ENCODE measurements at regions not wholly inside any gene's neighbourhood (a gene's known extent, or its start where the extent isn't known, plus 50 kb on each side); places are given as distances from the start of the nearest gene placed in this dataset.

- ATAC-seq = no peak
- no peak for DNase-seq (ENCODE audit: missing footprints)
- intact Hi-C loops (cut with DNase I) = no loop called here
Observed at GRCh38 chr12:15033029-15033428, 60.2 kb downstream of the PDE6H start.

DNA sequence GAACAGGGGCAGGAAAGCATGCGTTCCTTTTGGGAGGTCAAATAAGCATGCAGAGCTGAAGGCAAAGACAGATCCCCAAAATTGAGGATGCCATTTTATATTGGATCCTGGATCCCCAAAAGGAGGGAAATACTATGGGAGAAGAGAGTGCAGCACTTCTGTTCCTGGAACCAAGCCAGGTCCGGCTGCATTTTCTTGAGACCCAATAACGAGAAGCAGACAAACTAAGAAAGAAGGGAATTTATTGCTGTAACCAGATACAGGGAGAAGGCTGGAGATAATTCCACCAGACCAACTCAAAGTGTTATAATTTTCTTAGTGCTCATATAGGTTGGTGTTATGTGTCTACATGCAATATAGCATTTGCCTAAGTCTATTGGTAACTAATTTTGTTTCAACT is 60.8 kb downstream of the PDE6H start:
- no peak for DNase-seq (ENCODE audit: missing footprints)
- intact Hi-C loops (cut with DNase I) = no loop called here
- ATAC-seq = no peak

GRCh38 chr12:15035185-15035584 is 62.3 kb downstream of the PDE6H start:
- DNase-seq (ENCODE audit: missing footprints) = no peak
- intact Hi-C loops (cut with DNase I) = no loop called here
- ATAC-seq = no peak

DNA sequence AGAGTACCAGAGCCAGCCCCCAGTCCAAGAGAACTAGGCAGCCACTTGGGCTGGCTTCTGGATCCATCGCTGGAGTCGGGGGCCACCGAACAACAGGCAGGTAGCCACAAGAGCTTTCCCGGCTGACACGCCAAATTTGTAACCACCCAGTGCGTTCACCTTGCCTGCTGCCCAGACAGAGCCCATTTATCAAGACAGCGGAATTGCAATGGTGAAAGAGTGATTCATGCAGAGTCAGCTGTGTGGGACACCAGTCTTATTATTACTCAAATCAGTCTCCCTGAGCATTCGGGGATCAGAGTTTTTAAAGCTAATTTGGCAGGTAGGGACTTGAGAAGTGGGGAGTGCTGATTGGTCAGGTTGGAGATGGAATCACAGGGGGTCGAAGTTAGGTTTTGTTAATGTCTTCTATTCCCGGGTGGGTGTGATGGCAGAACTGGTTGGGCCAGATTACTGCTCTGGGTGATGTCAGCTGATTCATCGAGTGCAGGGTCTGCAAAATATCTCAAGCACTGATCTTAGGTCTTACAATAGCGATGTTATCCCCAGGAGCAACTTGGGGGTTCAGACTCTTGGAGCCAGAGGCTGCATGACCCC is 64.3 kb downstream of the PDE6H start:
- ATAC-seq = no peak
- intact Hi-C loops (cut with DNase I) = no loop called here

GRCh38 chr12:15038137-15038536 is 65.3 kb downstream of the PDE6H start:
- ATAC-seq (peak; percentile 42), DNase-seq (ENCODE audit: missing footprints) (no peak)
- intact Hi-C loops (cut with DNase I) = no loop called here

More for the DNA sequence above, 64.3 kb downstream of the PDE6H start:
- DNase-seq (ENCODE audit: missing footprints) = no peak

DNA sequence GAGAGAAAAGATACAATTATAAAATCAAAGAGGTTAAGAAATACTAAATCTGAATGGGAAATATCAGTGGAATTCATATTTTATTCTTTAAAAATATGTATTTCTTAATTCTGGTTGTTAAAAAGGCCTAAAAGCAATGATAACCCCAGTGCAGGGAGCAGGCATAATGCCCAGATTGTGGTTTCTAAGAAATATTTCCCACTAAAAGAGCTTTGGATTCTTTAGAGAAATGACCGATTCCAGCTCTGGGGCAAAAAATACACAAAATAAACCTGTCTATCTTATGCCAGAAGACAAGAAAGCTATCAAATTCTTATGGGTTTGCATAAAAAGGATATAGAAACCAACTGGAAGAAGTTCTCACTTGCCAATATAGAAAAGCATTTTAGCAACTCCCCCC is 71.6 kb downstream of the PDE6H start:
- no peak for ATAC-seq
- DNase-seq (ENCODE audit: missing footprints) = no peak
- intact Hi-C loops (cut with DNase I) = no loop called here

- intact Hi-C loops (cut with DNase I) = no loop called here
- peak; percentile 31 for ATAC-seq
- no peak for DNase-seq (ENCODE audit: missing footprints)
Observed at GRCh38 chr12:15045451-15045850, 72.6 kb downstream of the PDE6H start.

DNA sequence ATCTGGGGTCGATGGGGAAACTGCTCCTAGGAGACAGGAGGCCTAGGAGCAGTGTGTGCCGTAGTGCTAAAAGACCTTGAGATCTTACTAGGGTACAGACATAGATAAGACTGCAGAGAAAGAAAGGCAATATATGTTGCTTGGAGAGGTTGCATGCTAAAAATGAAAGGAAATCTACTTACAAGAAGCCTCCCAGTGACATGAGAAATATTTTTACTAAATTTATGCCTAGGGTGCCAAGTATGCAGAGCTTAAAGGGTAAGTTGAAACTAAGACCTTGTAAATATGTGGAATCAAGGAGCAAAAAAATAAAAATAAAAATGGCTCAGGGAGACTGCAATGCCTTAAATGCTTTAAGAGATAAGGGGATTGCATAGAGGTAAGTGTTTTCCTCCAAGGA is 74.8 kb downstream of the PDE6H start:
- intact Hi-C loops (cut with DNase I) = no loop called here
- no peak for ATAC-seq
- DNase-seq (ENCODE audit: missing footprints) = no peak

DNA sequence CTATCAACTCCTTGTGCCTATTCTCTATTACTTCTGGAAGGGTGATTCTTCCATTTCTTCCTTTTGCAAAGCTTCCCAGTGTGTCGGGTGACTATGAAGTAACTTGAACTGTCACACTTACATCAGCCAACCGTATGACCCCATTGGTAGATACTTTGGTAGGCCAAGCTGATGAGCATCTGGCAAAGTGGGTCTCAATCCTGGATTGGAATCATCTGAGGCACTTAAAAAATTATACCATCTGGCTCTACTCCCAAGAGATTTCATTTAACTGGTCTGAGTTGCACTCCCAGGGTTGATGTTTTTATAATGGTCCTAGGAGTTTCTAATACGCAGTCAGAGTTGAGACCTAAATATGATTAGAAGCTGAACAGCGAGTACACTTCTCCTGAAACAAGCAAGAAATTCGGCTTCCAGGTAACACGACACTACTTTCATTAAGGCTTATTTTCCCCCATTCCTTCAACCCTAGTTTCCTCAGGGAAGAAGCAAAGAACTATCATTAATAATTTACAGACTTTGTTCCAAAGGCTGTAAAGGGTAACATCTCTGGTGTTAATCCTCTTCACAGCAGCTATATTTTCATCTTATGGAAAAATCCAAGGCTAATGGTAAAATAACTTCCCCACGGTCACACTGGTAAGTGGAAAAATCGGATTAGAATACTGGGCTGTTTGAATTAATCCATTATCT is 76.8 kb downstream of the PDE6H start:
- no peak for DNase-seq (ENCODE audit: missing footprints)

DNA sequence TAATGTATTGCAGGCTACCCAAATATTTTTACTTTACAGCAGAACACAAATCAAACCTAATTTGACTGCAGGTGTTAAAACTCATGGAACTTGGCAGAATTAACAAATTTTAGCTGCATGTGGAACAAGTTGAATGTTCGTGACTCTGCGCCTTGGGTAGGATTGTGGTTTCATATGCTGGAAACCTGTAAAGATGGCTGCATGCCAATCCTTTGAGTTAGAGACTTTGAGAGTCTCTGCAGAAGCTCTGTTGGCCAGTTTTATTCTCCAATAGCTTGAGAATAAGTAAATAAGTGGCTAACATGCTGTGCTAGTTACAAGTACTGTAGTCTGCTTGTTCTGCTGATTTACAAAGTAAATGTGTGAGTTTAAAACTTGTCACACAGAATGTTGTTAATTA is 77.8 kb downstream of the PDE6H start:
- no peak for ATAC-seq

More for the DNA sequence above, 76.8 kb downstream of the PDE6H start:
- ATAC-seq = no peak
- intact Hi-C loops (cut with DNase I) = no loop called here

DNA sequence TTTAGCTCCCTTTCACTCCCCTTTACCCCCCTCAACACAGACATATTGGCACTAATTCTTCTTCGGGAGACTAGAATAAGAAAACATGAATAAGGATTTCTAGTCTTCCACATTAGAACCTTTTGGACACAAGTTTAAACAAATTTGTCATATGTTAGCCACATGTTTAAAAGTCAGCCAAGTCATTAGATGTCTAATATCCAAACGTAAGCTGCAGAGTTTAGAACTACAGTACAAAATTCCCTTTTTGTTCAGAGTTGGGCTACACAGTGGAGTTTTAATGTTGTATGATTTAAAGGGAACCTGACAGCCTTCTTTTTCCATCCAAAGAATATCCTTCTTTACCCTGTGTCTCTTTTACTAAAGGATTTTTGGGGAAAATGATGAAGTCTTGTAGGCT is 79.8 kb downstream of the PDE6H start:
- ATAC-seq = no peak
- intact Hi-C loops (cut with DNase I) = no loop called here

More for the DNA sequence above, 77.8 kb downstream of the PDE6H start:
- intact Hi-C loops (cut with DNase I) = no loop called here
- no peak for DNase-seq (ENCODE audit: missing footprints)

DNA sequence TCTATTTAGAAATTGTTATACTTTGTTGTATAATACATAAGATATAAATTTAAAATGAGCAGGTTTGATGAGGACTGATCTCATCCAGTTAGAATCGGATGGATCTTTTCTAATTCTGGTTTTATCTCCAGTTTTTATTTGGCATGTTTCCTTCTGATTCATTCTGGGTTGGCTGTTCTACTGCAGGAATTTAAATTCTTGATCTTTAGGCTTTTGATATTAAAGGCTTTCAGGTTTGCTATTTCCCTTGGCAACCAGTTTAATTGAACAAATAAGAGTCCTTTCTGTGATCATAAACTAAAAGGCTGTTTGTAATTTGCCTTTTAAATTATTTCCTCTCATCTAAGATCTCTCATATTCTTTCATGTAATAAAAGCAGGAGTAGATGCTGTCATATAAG is 83.4 kb downstream of the PDE6H start:
- ATAC-seq = no peak
- intact Hi-C loops (cut with DNase I) = no loop called here
- DNase-seq (ENCODE audit: missing footprints) = no peak

More for the DNA sequence above, 79.8 kb downstream of the PDE6H start:
- no peak for DNase-seq (ENCODE audit: missing footprints)

All from Right ventricle myocardium inferior (tissue), 1 donor.